ENCODE measurements at regions not wholly inside any gene's neighbourhood (a gene's known extent, or its start where the extent isn't known, plus 50 kb on each side); places are given as distances from the start of the nearest gene placed in this dataset.

- Histone ChIP-seq H3K27me3 (no peaks in the 10 kb centered on the region), H3K27ac (no peak overlapping the region), H3K4me3 (no peak overlapping the region), H3K4me1 (peaks cover 0 to 11% (median 4%) of the 10 kb centered on the region in 4 donors), H3K9me3 (no peaks in the 10 kb centered on the region), H3K36me3 (no peaks in the 10 kb centered on the region)
- WGBS (ENCODE audit: insufficient coverage, low coverage, low lambda C conversion rate, missing lambda C conversion rate), result 75% methylated on average over 1 of the region's 1 CpG
- no peak for DNase-seq
- ATAC-seq, result no peak
- TF ChIP-seq, protein P1, sequence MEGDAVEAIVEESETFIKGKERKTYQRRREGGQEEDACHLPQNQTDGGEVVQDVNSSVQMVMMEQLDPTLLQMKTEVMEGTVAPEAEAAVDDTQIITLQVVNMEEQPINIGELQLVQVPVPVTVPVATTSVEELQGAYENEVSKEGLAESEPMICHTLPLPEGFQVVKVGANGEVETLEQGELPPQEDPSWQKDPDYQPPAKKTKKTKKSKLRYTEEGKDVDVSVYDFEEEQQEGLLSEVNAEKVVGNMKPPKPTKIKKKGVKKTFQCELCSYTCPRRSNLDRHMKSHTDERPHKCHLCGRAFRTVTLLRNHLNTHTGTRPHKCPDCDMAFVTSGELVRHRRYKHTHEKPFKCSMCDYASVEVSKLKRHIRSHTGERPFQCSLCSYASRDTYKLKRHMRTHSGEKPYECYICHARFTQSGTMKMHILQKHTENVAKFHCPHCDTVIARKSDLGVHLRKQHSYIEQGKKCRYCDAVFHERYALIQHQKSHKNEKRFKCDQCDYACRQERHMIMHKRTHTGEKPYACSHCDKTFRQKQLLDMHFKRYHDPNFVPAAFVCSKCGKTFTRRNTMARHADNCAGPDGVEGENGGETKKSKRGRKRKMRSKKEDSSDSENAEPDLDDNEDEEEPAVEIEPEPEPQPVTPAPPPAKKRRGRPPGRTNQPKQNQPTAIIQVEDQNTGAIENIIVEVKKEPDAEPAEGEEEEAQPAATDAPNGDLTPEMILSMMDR (IDR thresholded peaks at IDR 0.05), result no peak
- no peak for TF ChIP-seq POLR2A (IDR thresholded peaks at IDR 0.05)
- intact Hi-C loops (cut with DNase I), result no loop called here
Measured at GRCh38 chr6:56407883-56408410, 160.6 kb upstream of the COL21A1 start.

DNA sequence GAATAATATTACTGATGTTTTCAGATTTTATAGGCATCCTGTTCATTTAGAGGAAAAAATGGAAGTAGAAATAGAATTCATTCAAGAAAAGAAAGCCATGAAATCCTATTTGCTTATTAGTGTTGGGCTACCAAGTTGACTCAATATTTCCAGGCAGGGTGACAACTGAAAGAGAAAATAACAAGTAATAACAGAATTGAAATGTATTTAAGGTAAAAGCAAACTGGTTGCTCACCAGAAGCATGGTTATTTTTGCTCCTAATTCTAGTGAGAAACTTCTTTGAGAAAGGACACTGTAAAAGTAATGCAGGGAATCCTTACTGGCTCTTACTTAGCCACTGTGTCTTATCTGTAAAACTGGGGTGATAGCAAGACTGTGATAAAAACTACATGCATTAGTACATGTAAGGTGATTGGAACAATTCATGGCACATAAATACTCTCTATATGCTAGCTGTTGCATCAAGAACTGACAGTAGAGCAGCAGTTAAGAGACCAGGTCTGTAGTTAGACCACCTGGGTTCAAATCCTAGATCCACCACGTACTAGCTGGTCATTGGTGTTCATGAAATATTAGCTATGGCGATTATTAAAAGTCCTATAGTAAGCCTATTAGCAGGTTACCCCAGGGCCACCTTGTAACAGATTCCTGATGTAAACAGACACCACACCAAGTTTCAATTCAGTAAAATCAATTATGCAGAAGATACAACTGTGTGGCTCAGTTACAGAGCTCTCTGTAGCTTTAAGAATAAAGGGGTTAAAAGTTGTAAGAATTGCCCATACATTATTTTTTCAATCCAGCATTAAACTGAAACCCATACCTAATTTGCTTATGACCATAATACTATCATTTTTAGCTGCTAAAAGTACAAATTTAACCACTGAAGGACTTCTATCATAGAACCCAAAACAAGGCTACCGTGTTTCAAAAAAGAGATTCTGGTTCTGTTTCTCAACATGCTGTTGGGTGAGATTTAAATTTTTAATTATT is 159.2 kb upstream of the COL21A1 start:
- H3K36me3 ChIP-seq, result no peaks in the 10 kb centered on the region
- H3K4me1 ChIP-seq, result peaks cover 0 to 11% (median 0%) of the 10 kb centered on the region in 4 donors
- intact Hi-C loops (cut with DNase I), result no loop called here
- ATAC-seq (no peak), DNase-seq (no peak)
- TF ChIP-seq, protein P1 (IDR thresholded peaks at IDR 0.05), result no peak
- TF ChIP-seq POLR2A (IDR thresholded peaks at IDR 0.05), result no peak
- no peak overlapping the region for H3K27ac ChIP-seq
- no peaks in the 10 kb centered on the region for H3K27me3 ChIP-seq
- H3K9me3 ChIP-seq, result no peaks in the 10 kb centered on the region
- WGBS (ENCODE audit: insufficient coverage, low coverage, low lambda C conversion rate, missing lambda C conversion rate), result 87% methylated on average over 3 of the region's 3 CpGs
- no peak overlapping the region for H3K4me3 ChIP-seq

DNA sequence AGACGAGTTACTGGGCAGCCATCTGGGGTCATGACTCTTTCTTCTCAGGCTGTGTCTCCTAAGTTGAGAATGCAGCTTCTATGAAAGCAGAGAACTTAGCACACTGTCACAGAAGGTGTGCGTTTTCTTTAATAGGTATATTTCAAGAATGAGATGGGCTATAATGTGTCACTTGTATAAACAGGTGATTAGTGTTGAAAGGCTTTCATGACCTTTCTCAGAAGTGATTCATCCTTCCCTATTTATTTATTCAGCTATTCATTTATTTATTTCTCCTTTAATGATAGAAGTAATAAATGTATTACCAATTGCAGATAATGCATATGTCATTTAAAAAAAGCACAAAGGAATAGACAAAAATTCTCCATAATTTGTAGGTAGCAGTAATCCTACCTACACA is 157.2 kb upstream of the COL21A1 start:
- Histone ChIP-seq H3K9me3 (no peaks in the 10 kb centered on the region), H3K27ac (no peak overlapping the region), H3K4me3 (no peak overlapping the region), H3K4me1 (peaks cover 0 to 11% (median 0%) of the 10 kb centered on the region in 4 donors), H3K36me3 (no peaks in the 10 kb centered on the region), H3K27me3 (no peaks in the 10 kb centered on the region)
- intact Hi-C loops (cut with DNase I), result no loop called here
- no peak for DNase-seq
- TF ChIP-seq, protein P1 (IDR thresholded peaks at IDR 0.05), result no peak
- no peak for TF ChIP-seq POLR2A (IDR thresholded peaks at IDR 0.05)
- ATAC-seq, result no peak
- 70% methylated on average over 1 of the region's 2 CpGs for WGBS (ENCODE audit: insufficient coverage, low coverage, low lambda C conversion rate, missing lambda C conversion rate)

- no peaks in the 10 kb centered on the region for H3K27me3 ChIP-seq
- no peak for ATAC-seq
- TF ChIP-seq, protein P1 (IDR thresholded peaks at IDR 0.05), result no peak
- no peak for TF ChIP-seq POLR2A (IDR thresholded peaks at IDR 0.05)
- H3K36me3 ChIP-seq, result no peaks in the 10 kb centered on the region
- 55% methylated on average over 2 of the region's 2 CpGs for WGBS (ENCODE audit: insufficient coverage, low coverage, low lambda C conversion rate, missing lambda C conversion rate)
- intact Hi-C loops (cut with DNase I), result no loop called here
- DNase-seq, result no peak
- no peak overlapping the region for H3K4me3 ChIP-seq
- no peak overlapping the region for H3K27ac ChIP-seq
- no peaks in the 10 kb centered on the region for H3K9me3 ChIP-seq
- H3K4me1 ChIP-seq, result peaks cover 0 to 18% (median under 1%) of the 10 kb centered on the region in 4 donors
Measured at GRCh38 chr6:56403745-56404144, 156.4 kb upstream of the COL21A1 start.

Data from right lobe of liver (tissue), 6 donors.